PC-9 (cell line): ENCODE measurements at regions not wholly inside any gene's neighbourhood (a gene's known extent, or its start where the extent isn't known, plus 50 kb on each side); places are given as distances from the start of the nearest gene placed in this dataset.

Source experiments
- BruUV-seq: library from RNA; stranded (reverse); fragments of 400-500 nt; replicated peaks from 2 replicates; lab custom pipeline; 2021; lab: Mats Ljungman, UMichigan
- CTCF ChIA-PET: fragments of 300-600 bp; sonication (Branson Sonifier 250); formaldehyde crosslinking; loops from one replicate; lab custom pipeline; 2022; ENCODE audit warnings: antibody characterized with exemption; lab: Charles Lee
- POLR2A ChIA-PET: fragments of 300-600 bp; sonication (Branson Sonifier 250); formaldehyde crosslinking; loops from one replicate; lab custom pipeline; 2022; ENCODE audit warnings: antibody characterized with exemption; ENCODE audit not compliant: unreplicated experiment; lab: Charles Lee
- DNase-seq, 2 experiments: peaks; one replicate each; pipeline versions ENCODE4 v3.0.0 to v3.0.0-alpha.2; 2015 to 2022; ENCODE audit warnings: mixed read lengths in 1 of 2
- H2AFZ ChIP-seq: fragments of 200-600 bp; sonication (generic); 2 replicates; pipeline ENCODE4 v1.8.1; 2017; ENCODE audit warnings: antibody characterized with exemption
- H3F3A ChIP-seq: fragments of 200-600 bp; sonication (generic); 2 replicates; pipeline ENCODE4 v1.8.1; 2017; ENCODE audit warnings: antibody characterized with exemption, mild to moderate bottlenecking, low read depth; ENCODE audit not compliant: insufficient read depth
- H3K27ac ChIP-seq: fragments of 200-600 bp; sonication (generic); 2 replicates; pipeline ENCODE4 v1.6.1; 2016; ENCODE audit warnings: mixed run types
- H3K27me3 ChIP-seq: fragments of 200-600 bp; sonication (generic); 2 replicates; pipeline ENCODE4 v1.6.1; 2016; ENCODE audit warnings: low read depth, mixed run types; ENCODE audit not compliant: insufficient read depth
- H3K36me3 ChIP-seq: fragments of 200-600 bp; sonication (generic); 2 replicates; pipeline ENCODE4 v1.6.1; 2016; ENCODE audit warnings: low read depth, mixed run types
- H3K4me1 ChIP-seq: fragments of 200-600 bp; sonication (generic); replicated peaks from 2 replicates; pipeline ENCODE4 v1.6.1; 2016; ENCODE audit warnings: mixed run types; ENCODE audit not compliant: insufficient read depth
- H3K4me2 ChIP-seq: fragments of 200-600 bp; sonication (generic); 2 replicates; pipeline ENCODE4 v1.6.1; 2017; ENCODE audit warnings: mixed run types
- H3K4me3 ChIP-seq: fragments of 200-600 bp; sonication (generic); 2 replicates; pipeline ENCODE4 v1.6.1; 2016; ENCODE audit warnings: mixed run types
- H3K79me2 ChIP-seq: fragments of 200-600 bp; sonication (generic); 2 replicates; pipeline ENCODE4 v1.6.1; 2017; ENCODE audit warnings: low read depth, mixed run types
- H3K9me2 ChIP-seq: fragments of 200-600 bp; sonication (generic); 2 replicates; pipeline ENCODE4 v1.8.1; 2017; ENCODE audit warnings: mild to moderate bottlenecking; ENCODE audit not compliant: insufficient read depth
- H3K9me3 ChIP-seq: fragments of 200-600 bp; sonication (generic); 2 replicates; pipeline ENCODE4 v1.8.1; 2016; ENCODE audit warnings: low read depth; ENCODE audit not compliant: insufficient read depth
- H4K20me1 ChIP-seq: fragments of 200-600 bp; sonication (generic); 2 replicates; pipeline ENCODE4 v1.8.1; 2017; ENCODE audit not compliant: insufficient read depth
- EZH2 ChIP-seq: fragments of 200-600 bp; sonication (generic); IDR thresholded peaks from 2 replicates; pipeline ENCODE4 v1.8.0; 2017; ENCODE audit warnings: antibody characterized with exemption, low read depth
- intact Hi-C: fragments of 100-400 bp; cut with micrococcal nuclease; formaldehyde crosslinking; loops from one replicate; pipeline ENCODE4 v1.10.0; 2022; ENCODE audit not compliant: unreplicated experiment
- TF ChIP-seq, protein P1 (sequence below): fragments of 200-600 bp; sonication (generic); conservative IDR thresholded peaks from 2 replicates; pipeline ENCODE4 v1.6.1; 2017; ENCODE audit warnings: mixed run types, antibody characterized with exemption, mild to moderate bottlenecking, moderate library complexity

DNA sequence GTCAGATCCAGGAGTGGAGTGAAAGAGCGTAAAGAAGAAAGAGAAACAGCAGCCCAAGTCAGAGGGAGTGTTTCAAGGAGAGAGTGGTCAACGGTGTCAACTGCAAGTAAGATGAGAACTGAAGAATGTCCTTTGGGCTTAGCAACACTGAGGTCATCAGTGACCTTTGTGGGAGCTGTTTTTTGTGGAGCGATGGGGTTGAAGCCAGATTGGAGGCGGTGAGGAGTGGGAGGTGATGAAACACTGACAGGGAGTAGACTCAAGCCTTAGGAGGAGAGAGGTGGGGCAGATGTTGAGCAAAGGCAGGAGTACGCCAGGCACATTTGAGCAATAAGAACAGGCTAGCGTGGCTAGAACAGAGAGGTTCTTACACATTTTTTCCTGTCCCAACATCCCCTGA, 103.7 kb upstream of the GNAO1 start:
- Histone ChIP-seq H3K27me3 (no peaks in the 10 kb centered on the region), H3K4me1 (no peaks in the 10 kb centered on the region), H3K9me3 (no peaks in the 10 kb centered on the region), H3K4me2 (no peak overlapping the region), H3K9me2 (no peaks in the 10 kb centered on the region), H3K36me3 (no peaks in the 10 kb centered on the region), H4K20me1 (no peaks in the 10 kb centered on the region), H3K79me2 (no peaks in the 10 kb centered on the region), H3K4me3 (no peak overlapping the region), H2AFZ (no peak overlapping the region), H3F3A (no peaks in the 10 kb centered on the region), H3K27ac (no peak overlapping the region)
- ChIA-PET POLR2A (no interaction called here), CTCF (no interaction called here)
- no peak for DNase-seq
- intact Hi-C loops, result no loop called here
- TF ChIP-seq EZH2, result no peak
- TF ChIP-seq, protein P1, sequence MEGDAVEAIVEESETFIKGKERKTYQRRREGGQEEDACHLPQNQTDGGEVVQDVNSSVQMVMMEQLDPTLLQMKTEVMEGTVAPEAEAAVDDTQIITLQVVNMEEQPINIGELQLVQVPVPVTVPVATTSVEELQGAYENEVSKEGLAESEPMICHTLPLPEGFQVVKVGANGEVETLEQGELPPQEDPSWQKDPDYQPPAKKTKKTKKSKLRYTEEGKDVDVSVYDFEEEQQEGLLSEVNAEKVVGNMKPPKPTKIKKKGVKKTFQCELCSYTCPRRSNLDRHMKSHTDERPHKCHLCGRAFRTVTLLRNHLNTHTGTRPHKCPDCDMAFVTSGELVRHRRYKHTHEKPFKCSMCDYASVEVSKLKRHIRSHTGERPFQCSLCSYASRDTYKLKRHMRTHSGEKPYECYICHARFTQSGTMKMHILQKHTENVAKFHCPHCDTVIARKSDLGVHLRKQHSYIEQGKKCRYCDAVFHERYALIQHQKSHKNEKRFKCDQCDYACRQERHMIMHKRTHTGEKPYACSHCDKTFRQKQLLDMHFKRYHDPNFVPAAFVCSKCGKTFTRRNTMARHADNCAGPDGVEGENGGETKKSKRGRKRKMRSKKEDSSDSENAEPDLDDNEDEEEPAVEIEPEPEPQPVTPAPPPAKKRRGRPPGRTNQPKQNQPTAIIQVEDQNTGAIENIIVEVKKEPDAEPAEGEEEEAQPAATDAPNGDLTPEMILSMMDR, result no peak
- BruUV-seq, result no TSS peak

DNA sequence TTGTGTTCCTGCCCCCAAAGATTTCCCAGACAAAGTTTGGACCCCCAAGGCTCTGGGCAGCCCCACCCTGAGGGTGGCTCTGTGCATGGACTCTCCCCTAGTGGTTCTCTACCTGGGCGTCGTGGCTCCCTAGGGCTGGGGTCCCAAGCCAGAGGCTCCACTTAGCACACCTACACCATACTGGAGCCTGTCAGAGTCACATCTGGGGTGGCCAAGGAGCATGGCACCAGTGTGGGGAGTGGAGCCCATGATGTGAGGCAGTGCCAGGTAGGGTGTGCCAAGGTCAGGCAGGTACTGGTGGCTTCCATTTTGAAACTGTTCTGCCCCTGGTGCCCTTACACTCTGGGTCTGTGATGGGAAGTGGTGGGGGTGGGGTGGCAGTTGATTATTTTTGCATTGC, 109.9 kb upstream of the GNAO1 start:
- POLR2A ChIA-PET, result no interaction called here
- CTCF ChIA-PET, result no interaction called here

DNA sequence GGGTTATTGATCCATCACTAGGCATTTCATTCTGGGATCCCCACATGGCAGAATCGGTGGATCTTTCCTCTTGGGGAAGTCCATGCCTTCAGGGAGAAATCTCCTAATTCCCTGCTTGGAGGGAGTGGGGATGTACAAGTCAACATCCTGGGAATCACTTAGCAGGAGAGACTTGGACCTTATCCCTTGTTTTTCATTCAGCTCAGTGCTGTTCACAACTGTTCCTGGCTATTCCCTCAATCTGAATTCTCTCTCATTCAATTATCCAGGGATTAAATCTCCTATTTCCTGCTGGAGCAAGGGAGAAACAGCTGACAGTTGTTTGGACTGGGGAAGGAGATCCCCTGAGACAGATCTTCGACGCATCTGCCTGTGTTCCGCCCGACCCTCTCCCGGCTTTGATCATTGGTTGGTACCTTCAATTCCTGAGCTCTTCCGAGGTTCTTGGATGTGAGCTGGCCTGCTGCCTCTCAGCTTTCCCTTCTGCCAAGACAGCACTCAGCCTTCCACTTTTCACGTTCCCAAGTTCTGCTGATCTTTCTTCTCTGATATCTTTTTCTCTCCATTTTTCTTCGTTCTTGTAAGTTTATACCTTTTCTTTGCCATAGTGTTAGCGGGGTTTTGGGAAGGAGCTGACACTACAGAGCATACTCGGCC, 115.4 kb upstream of the GNAO1 start:
- Histone ChIP-seq H3K4me1 (no peaks in the 10 kb centered on the region), H2AFZ (no peak overlapping the region), H3K4me2 (no peak overlapping the region), H3K9me2 (no peaks in the 10 kb centered on the region), H3F3A (no peaks in the 10 kb centered on the region), H3K79me2 (no peaks in the 10 kb centered on the region), H4K20me1 (no peaks in the 10 kb centered on the region), H3K27me3 (no peaks in the 10 kb centered on the region), H3K4me3 (no peak overlapping the region), H3K36me3 (no peaks in the 10 kb centered on the region), H3K9me3 (no peaks in the 10 kb centered on the region), H3K27ac (no peak overlapping the region)
- TF ChIP-seq EZH2, result no peak
- TF ChIP-seq, protein P1, result no peak
- ChIA-PET POLR2A (no interaction called here), CTCF (no interaction called here)
- DNase-seq, result no peak
- no TSS peak for BruUV-seq
- intact Hi-C loops, result no loop called here

More for the DNA sequence above, 109.9 kb upstream of the GNAO1 start:
- BruUV-seq, result no TSS peak
- intact Hi-C loops, result no loop called here
- Histone ChIP-seq H2AFZ (no peak overlapping the region), H3K4me3 (no peak overlapping the region), H3F3A (no peaks in the 10 kb centered on the region), H3K27me3 (no peaks in the 10 kb centered on the region), H3K27ac (no peak overlapping the region), H3K36me3 (no peaks in the 10 kb centered on the region), H3K79me2 (no peaks in the 10 kb centered on the region), H4K20me1 (no peaks in the 10 kb centered on the region), H3K9me2 (no peaks in the 10 kb centered on the region), H3K4me2 (no peak overlapping the region), H3K4me1 (no peaks in the 10 kb centered on the region), H3K9me3 (no peaks in the 10 kb centered on the region)
- no peak for DNase-seq
- TF ChIP-seq, protein P1, result no peak
- TF ChIP-seq EZH2, result no peak
